ENCODE measurements at regions not wholly inside any gene's neighbourhood (a gene's known extent, or its start where the extent isn't known, plus 50 kb on each side); places are given as distances from the start of the nearest gene placed in this dataset.

- ATAC-seq (no peak), DNase-seq (ENCODE audit: low spot score) (no peak)
- Mint-ChIP-seq H3K27ac (no peak overlapping the region), H3K27me3 (ENCODE audit: insufficient read depth, low read depth, poor library complexity) (no peaks in the 10 kb centered on the region), H3K4me3 (no peak overlapping the region), H3K36me3 (ENCODE audit: low read depth) (no peaks in the 10 kb centered on the region), H3K9me3 (no peaks in the 10 kb centered on the region), H3K4me1 (no peaks in the 10 kb centered on the region)
- H2AFZ ChIP-seq, result no peak overlapping the region
- TF ChIP-seq JUNB (IDR thresholded peaks at IDR 0.05; ENCODE audit: unreplicated experiment), result no peak
- TF ChIP-seq EZH2phosphoT487 (IDR thresholded peaks at IDR 0.05; ENCODE audit: unreplicated experiment), result no peak
- TF ChIP-seq ZNF462 (CRISPR knock-in tag; IDR thresholded peaks at IDR 0.05), result no peak
- TF ChIP-seq ETS1 (IDR thresholded peaks at IDR 0.05), result no peak
- TF ChIP-seq POLR2AphosphoS5 (IDR thresholded peaks at IDR 0.05; ENCODE audit: low read depth), result no peak
- no peak for TF ChIP-seq ZNF114 (CRISPR knock-in tag; IDR thresholded peaks at IDR 0.05)
- TF ChIP-seq CTCF (conservative IDR thresholded peaks at IDR 0.05; ENCODE audit: low read depth in 2 of 2), result no peak
- no peak for TF ChIP-seq EZH2 (IDR thresholded peaks at IDR 0.05; ENCODE audit: low read depth, unreplicated experiment)
- no peak for TF ChIP-seq NANOG (IDR thresholded peaks at IDR 0.05; ENCODE audit: borderline replicate concordance)
- TF ChIP-seq REST (IDR thresholded peaks at IDR 0.05; ENCODE audit: unreplicated experiment), result no peak
- TF ChIP-seq STAT1 (IDR thresholded peaks at IDR 0.05; ENCODE audit: unreplicated experiment), result no peak
- TF ChIP-seq CREB1 (CRISPR knock-in tag; IDR thresholded peaks at IDR 0.05; ENCODE audit: low read depth), result no peak
- no peak for TF ChIP-seq ZNF331 (CRISPR knock-in tag; IDR thresholded peaks at IDR 0.05; ENCODE audit: low read depth)
- no peak overlapping the region for H3K27ac ChIP-seq (ENCODE audit: low read depth)
- no peaks in the 10 kb centered on the region for H3F3A ChIP-seq (replicated peaks; ENCODE audit: low read depth)
- H4K20me1 ChIP-seq (replicated peaks; ENCODE audit: insufficient read depth), result no peaks in the 10 kb centered on the region
- no peak overlapping the region for H3K4me2 ChIP-seq
- H3K27me3 ChIP-seq (ENCODE audit: insufficient read depth), result no peaks in the 10 kb centered on the region
- H3K36me3 ChIP-seq (ENCODE audit: insufficient read depth), result no peaks in the 10 kb centered on the region
- no peaks in the 10 kb centered on the region for H3K79me2 ChIP-seq (replicated peaks; ENCODE audit: insufficient read depth)
- no peak overlapping the region for H3K4me3 ChIP-seq
- H3K4me1 ChIP-seq (ENCODE audit: insufficient read depth), result peaks cover 18% of the 10 kb centered on the region; the same call in 1 of the 2 replicates
- no peaks in the 10 kb centered on the region for H3K9me2 ChIP-seq (ENCODE audit: insufficient read depth)
These were observed 143.3 kb upstream of the RBMS3 start for GRCh38 chr3:29137601-29138000.
